Gastrocnemius medialis (tissue), 4 donors: ENCODE measurements at regions not wholly inside any gene's neighbourhood (a gene's known extent, or its start where the extent isn't known, plus 50 kb on each side); places are given as distances from the start of the nearest gene placed in this dataset.

Experiments
- ATAC-seq, 2 donors: fragments of 150-250 bp; one replicate each; pipeline ENCODE4 v1.9.1; 2016
- DNase-seq, 2 donors: peaks; one replicate each; pipeline ENCODE4 v3.0.0-alpha.2; 2019
- H3K27ac ChIP-seq, 4 donors: fragments of 200-600 bp; sonication (generic); 1 replicate in 1 of 4; 2 replicates in 3 of 4; pipeline ENCODE4 v1.5.1; 2016 to 2018; ENCODE audit warnings: mild to moderate bottlenecking in 2 of 4, moderate library complexity in 1 of 4
- H3K27me3 ChIP-seq, 3 donors: fragments of 200-600 bp; sonication (generic) in 2 of 3; 1 replicate in 1 of 3; 2 replicates in 2 of 3; pipeline versions ENCODE4 v1.5.1 to v1.6.0; 2016 to 2019; ENCODE audit warnings: mild to moderate bottlenecking in 1 of 3, moderate library complexity in 1 of 3
- H3K36me3 ChIP-seq, 2 donors: fragments of 200-600 bp; sonication (generic) in 1 of 2; one replicate each; pipeline ENCODE4 v1.5.1; 2017 to 2018
- H3K4me1 ChIP-seq, 2 donors: fragments of 200-600 bp; sonication (generic) in 1 of 2; one replicate each; pipeline ENCODE4 v1.5.1; 2016 to 2017; ENCODE audit warnings: mild to moderate bottlenecking in 2 of 2
- H3K4me3 ChIP-seq, 4 donors: fragments of 200-600 bp; sonication (generic) in 3 of 4; 1 replicate in 1 of 4; 2 replicates in 3 of 4; pipeline ENCODE4 v1.5.1; 2016 to 2019; ENCODE audit warnings: mild to moderate bottlenecking in 2 of 4
- H3K9me3 ChIP-seq, 3 donors: fragments of 200-600 bp; sonication (generic) in 2 of 3; 1 replicate in 1 of 3; 2 replicates in 2 of 3; pipeline ENCODE4 v1.5.1; 2016 to 2019
- POLR2A ChIP-seq, 2 donors: fragments of 450-650 bp; IDR thresholded peaks; one replicate each; pipeline ENCODE4 v1.6.1; 2017; ENCODE audit warnings: antibody characterized with exemption in 2 of 2, mild to moderate bottlenecking in 2 of 2, moderate library complexity in 2 of 2
- in situ Hi-C, 4 donors: fragments of 200-750 bp; cut with MboI; loops; one replicate each; pipeline versions ENCODE4 v1.15.0 to v1.8.0; 2017; ENCODE audit warnings: low sequenced_read_pairs in 4 of 4
- intact Hi-C: fragments of 100-400 bp; cut with DNase I; formaldehyde crosslinking; loops from one replicate; pipeline ENCODE4 v1.15.1; 2023; ENCODE audit warnings: low total_unique reads
- TF ChIP-seq, protein P1 (sequence below), 5 experiments: fragments of 450-650 bp in 3 of 5; fragments of 200-600 bp in 2 of 5; sonication (generic) in 2 of 5; IDR thresholded peaks in 4 of 5; conservative IDR thresholded peaks in 1 of 5; 1 replicate in 4 of 5; 2 replicates in 1 of 5; pipeline ENCODE4 v1.5.1; 2016 to 2019; ENCODE audit warnings: antibody characterized with exemption in 5 of 5, mild to moderate bottlenecking in 3 of 5, moderate library complexity in 3 of 5

DNA sequence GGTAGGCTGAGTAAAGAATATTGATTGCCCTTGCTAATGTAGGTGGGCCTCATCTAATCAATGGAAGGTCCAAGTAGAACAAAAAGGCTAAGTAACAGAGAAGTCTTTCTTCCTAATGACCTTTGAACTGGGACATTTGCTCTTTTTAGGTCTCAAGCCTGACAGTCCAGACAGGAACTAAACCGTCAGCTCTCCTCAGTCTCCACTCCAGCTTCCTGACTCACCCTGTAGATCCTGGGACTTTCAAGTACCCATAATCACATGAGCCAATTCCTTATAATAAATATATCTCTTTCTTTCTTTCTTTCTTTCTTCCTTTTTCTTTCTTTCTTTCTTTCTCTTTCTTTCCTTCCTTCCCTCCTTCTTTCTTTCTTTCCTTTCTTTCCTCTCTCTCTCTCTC is 479.5 kb upstream of the PAPPA start:
- in situ Hi-C loops: no loop called here
- TF ChIP-seq, protein P1, sequence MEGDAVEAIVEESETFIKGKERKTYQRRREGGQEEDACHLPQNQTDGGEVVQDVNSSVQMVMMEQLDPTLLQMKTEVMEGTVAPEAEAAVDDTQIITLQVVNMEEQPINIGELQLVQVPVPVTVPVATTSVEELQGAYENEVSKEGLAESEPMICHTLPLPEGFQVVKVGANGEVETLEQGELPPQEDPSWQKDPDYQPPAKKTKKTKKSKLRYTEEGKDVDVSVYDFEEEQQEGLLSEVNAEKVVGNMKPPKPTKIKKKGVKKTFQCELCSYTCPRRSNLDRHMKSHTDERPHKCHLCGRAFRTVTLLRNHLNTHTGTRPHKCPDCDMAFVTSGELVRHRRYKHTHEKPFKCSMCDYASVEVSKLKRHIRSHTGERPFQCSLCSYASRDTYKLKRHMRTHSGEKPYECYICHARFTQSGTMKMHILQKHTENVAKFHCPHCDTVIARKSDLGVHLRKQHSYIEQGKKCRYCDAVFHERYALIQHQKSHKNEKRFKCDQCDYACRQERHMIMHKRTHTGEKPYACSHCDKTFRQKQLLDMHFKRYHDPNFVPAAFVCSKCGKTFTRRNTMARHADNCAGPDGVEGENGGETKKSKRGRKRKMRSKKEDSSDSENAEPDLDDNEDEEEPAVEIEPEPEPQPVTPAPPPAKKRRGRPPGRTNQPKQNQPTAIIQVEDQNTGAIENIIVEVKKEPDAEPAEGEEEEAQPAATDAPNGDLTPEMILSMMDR (IDR thresholded peaks at IDR 0.05 in 4 of 5, conservative IDR thresholded peaks at IDR 0.05 in 1 of 5): no peak
- TF ChIP-seq POLR2A (IDR thresholded peaks at IDR 0.05): no peak
- no peak for ATAC-seq
- Histone ChIP-seq H3K36me3 (no peaks in the 10 kb centered on the region), H3K27ac (no peak overlapping the region), H3K27me3 (no peaks in the 10 kb centered on the region), H3K4me3 (no peak overlapping the region), H3K9me3 (no peaks in the 10 kb centered on the region), H3K4me1 (no peaks in the 10 kb centered on the region)
- intact Hi-C loops: no loop called here
- no peak for DNase-seq

DNA sequence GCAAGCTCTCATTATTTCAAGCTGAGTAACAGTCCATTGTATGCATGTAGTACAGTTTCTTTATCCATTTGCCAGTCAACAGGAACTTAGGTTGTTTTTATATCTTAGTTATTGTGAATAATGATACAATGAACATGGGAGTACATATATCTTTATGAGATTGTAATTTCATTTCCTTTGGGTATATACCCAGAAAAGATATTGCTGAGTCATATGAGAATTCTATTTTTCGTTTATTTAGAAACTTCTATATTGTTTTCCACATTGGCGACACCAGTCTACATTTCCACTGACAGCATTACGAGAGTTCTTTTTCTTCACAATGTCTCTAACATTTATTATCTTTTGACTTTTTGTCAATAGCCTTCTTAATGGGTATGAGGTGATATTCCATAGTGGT is 477.8 kb upstream of the PAPPA start:
- H3K36me3 ChIP-seq: no peaks in the 10 kb centered on the region
- no peak overlapping the region for H3K4me3 ChIP-seq
- intact Hi-C loops: no loop called here
- no peak overlapping the region for H3K27ac ChIP-seq
- no peaks in the 10 kb centered on the region for H3K9me3 ChIP-seq
- in situ Hi-C loops: no loop called here
- no peaks in the 10 kb centered on the region for H3K27me3 ChIP-seq
- no peak for DNase-seq
- H3K4me1 ChIP-seq: no peaks in the 10 kb centered on the region
- no peak for ATAC-seq
- no peak for TF ChIP-seq POLR2A (IDR thresholded peaks at IDR 0.05)
- TF ChIP-seq, protein P1 (IDR thresholded peaks at IDR 0.05 in 4 of 5, conservative IDR thresholded peaks at IDR 0.05 in 1 of 5): no peak

- TF ChIP-seq POLR2A (IDR thresholded peaks at IDR 0.05): no peak
- TF ChIP-seq, protein P1 (IDR thresholded peaks at IDR 0.05 in 4 of 5, conservative IDR thresholded peaks at IDR 0.05 in 1 of 5): no peak
- ATAC-seq: no peak
- intact Hi-C loops: no loop called here
These were observed 473.4 kb upstream of the PAPPA start for GRCh38 chr9:115680231-115680630.

GRCh38 chr9:115681585-115681984 is 472.0 kb upstream of the PAPPA start:
- in situ Hi-C loops: no loop called here

More at GRCh38 chr9:115680231-115680630, 473.4 kb upstream of the PAPPA start:
- Histone ChIP-seq H3K4me1 (no peaks in the 10 kb centered on the region), H3K27ac (no peak overlapping the region), H3K27me3 (no peaks in the 10 kb centered on the region), H3K36me3 (no peaks in the 10 kb centered on the region), H3K4me3 (no peak overlapping the region), H3K9me3 (no peaks in the 10 kb centered on the region)
- no peak for DNase-seq
- in situ Hi-C loops: no loop called here

GRCh38 chr9:115686069-115686468 is 467.5 kb upstream of the PAPPA start:
- intact Hi-C loops: no loop called here
- Histone ChIP-seq H3K36me3 (no peaks in the 10 kb centered on the region), H3K4me3 (no peak overlapping the region), H3K9me3 (no peaks in the 10 kb centered on the region), H3K4me1 (no peaks in the 10 kb centered on the region), H3K27ac (no peak overlapping the region), H3K27me3 (no peaks in the 10 kb centered on the region)
- DNase-seq: no peak
- ATAC-seq: no peak
- no peak for TF ChIP-seq POLR2A (IDR thresholded peaks at IDR 0.05)
- TF ChIP-seq, protein P1 (IDR thresholded peaks at IDR 0.05 in 4 of 5, conservative IDR thresholded peaks at IDR 0.05 in 1 of 5): no peak
- in situ Hi-C loops: no loop called here

More at GRCh38 chr9:115681585-115681984, 472.0 kb upstream of the PAPPA start:
- no peak overlapping the region for H3K4me3 ChIP-seq
- H3K36me3 ChIP-seq: no peaks in the 10 kb centered on the region
- no peak overlapping the region for H3K27ac ChIP-seq
- DNase-seq (no peak), ATAC-seq (no peak)
- intact Hi-C loops: no loop called here
- TF ChIP-seq, protein P1 (IDR thresholded peaks at IDR 0.05 in 4 of 5, conservative IDR thresholded peaks at IDR 0.05 in 1 of 5): no peak
- TF ChIP-seq POLR2A (IDR thresholded peaks at IDR 0.05): no peak
- no peaks in the 10 kb centered on the region for H3K27me3 ChIP-seq
- H3K4me1 ChIP-seq: no peaks in the 10 kb centered on the region
- no peaks in the 10 kb centered on the region for H3K9me3 ChIP-seq
